SK-N-SH (cell line): ENCODE measurements at regions not wholly inside any gene's neighbourhood (a gene's known extent, or its start where the extent isn't known, plus 50 kb on each side); places are given as distances from the start of the nearest gene placed in this dataset.

Experiments
- CTCF ChIA-PET: fragments of 300-600, 350-600 bp; formaldehyde crosslinking; extraction: SDS; loops from one replicate; lab custom pipeline; 2021; lab: Yijun Ruan, JAX
- POLR2A ChIA-PET: fragments of 350-600 bp; sonication (Branson Sonifier 250); formaldehyde crosslinking; extraction: SDS; loops from one replicate; lab custom pipeline; 2020; ENCODE audit warnings: antibody characterized with exemption, inconsistent platforms; lab: Yijun Ruan, JAX
- DNase-seq: peaks from one replicate; pipeline ENCODE4 v3.0.0; 2012
- H2AFZ ChIP-seq: fragments of 200-600 bp; sonication (generic); 2 replicates; pipeline ENCODE4 v1.8.1; 2016; ENCODE audit warnings: antibody characterized with exemption, mild to moderate bottlenecking, low read depth
- H3F3A ChIP-seq: fragments of 200-600 bp; sonication (generic); replicated peaks from 2 replicates; pipeline ENCODE3; 2016; ENCODE audit warnings: antibody characterized with exemption, mild to moderate bottlenecking; ENCODE audit not compliant: insufficient read depth
- H3K27ac ChIP-seq, 2 experiments: fragments of 200-500 bp in 1 of 2; fragments of 200-600 bp in 1 of 2; sonication (Bioruptor generic) in 1 of 2; sonication (generic), shearing (Covaris generic) in 1 of 2; 2 replicates each; pipeline versions ENCODE4 v1.5.1 to v1.6.1; 2014 to 2016; ENCODE audit warnings: low read depth in 2 of 2, inconsistent platforms in 1 of 2, low read length in 1 of 2, mild to moderate bottlenecking in 1 of 2, mixed read lengths in 1 of 2
- H3K27me3 ChIP-seq: fragments of 200-600 bp; sonication (generic), shearing (Covaris generic); 2 replicates; pipeline ENCODE4 v1.6.1; 2016; ENCODE audit warnings: mixed run types; ENCODE audit not compliant: insufficient read depth
- H3K36me3 ChIP-seq, 2 experiments: fragments of 200-500 bp in 1 of 2; fragments of 200-600 bp in 1 of 2; sonication (Bioruptor generic) in 1 of 2; sonication (generic) in 1 of 2; replicated peaks in 1 of 2; 2 replicates each; pipeline versions ENCODE3 to v1.5.1; 2014 to 2016; ENCODE audit warnings: low read length in 1 of 2, mild to moderate bottlenecking in 1 of 2; ENCODE audit not compliant: insufficient read depth in 2 of 2, control insufficient read depth in 1 of 2
- H3K4me1 ChIP-seq, 2 experiments: fragments of 200-500 bp in 1 of 2; fragments of 200-600 bp in 1 of 2; sonication (Bioruptor generic) in 1 of 2; sonication (generic), shearing (Covaris generic) in 1 of 2; 2 replicates each; pipeline versions ENCODE4 v1.5.1 to v1.6.1; 2014 to 2016; ENCODE audit warnings: low read depth in 1 of 2, low read length in 1 of 2, mixed run types in 1 of 2; ENCODE audit not compliant: insufficient read depth in 2 of 2, control insufficient read depth in 1 of 2
- H3K4me2 ChIP-seq: fragments of 200-600 bp; sonication (generic), shearing (Covaris generic); 2 replicates; pipeline ENCODE4 v1.6.1; 2017; ENCODE audit warnings: mixed run types
- H3K4me3 ChIP-seq, 2 experiments: fragments of 200-500 bp in 1 of 2; fragments of 200-600 bp in 1 of 2; sonication (Bioruptor generic) in 1 of 2; sonication (generic), shearing (Covaris generic) in 1 of 2; 2 replicates each; pipeline versions ENCODE4 v1.5.1 to v1.8.1; 2014 to 2016; ENCODE audit warnings: low read depth in 2 of 2, inconsistent platforms in 1 of 2, low read length in 1 of 2, mild to moderate bottlenecking in 1 of 2, mixed read lengths in 1 of 2, moderate library complexity in 1 of 2
- H3K79me2 ChIP-seq: fragments of 200-600 bp; sonication (generic); 2 replicates; pipeline ENCODE4 v1.8.1; 2017; ENCODE audit warnings: mild to moderate bottlenecking; ENCODE audit not compliant: insufficient read depth
- H3K9ac ChIP-seq: fragments of 200-600 bp; sonication (generic); 2 replicates; pipeline ENCODE4 v1.6.1; 2017; ENCODE audit warnings: mixed run types
- H3K9me2 ChIP-seq: fragments of 200-600 bp; sonication (generic); 2 replicates; pipeline ENCODE4 v1.6.1; 2017; ENCODE audit warnings: mixed run types
- H3K9me3 ChIP-seq: fragments of 200-600 bp; sonication (generic); 2 replicates; pipeline ENCODE4 v1.6.1; 2017; ENCODE audit warnings: mixed run types, mild to moderate bottlenecking, moderate library complexity
- H4K20me1 ChIP-seq: fragments of 200-600 bp; sonication (generic); 2 replicates; pipeline ENCODE4 v1.6.1; 2017; ENCODE audit warnings: mild to moderate bottlenecking, mixed run types; ENCODE audit not compliant: insufficient read depth
- CHD2 ChIP-seq: fragments of 150-350 bp; IDR thresholded peaks from 2 replicates; pipeline ENCODE4 v1.6.1; 2018; ENCODE audit warnings: low read length; ENCODE audit not compliant: partially characterized antibody
- EP300 ChIP-seq, 2 experiments: IDR thresholded peaks; 2 replicates each; pipeline versions ENCODE4 v1.4.0 to v1.6.1; 2012; ENCODE audit warnings: borderline replicate concordance in 1 of 2, low read depth in 1 of 2, low read length in 1 of 2
- EZH2phosphoT487 ChIP-seq: fragments of 200-600 bp; sonication (generic); IDR thresholded peaks from 2 replicates; pipeline ENCODE4 v1.6.1; 2017; ENCODE audit warnings: low read depth, mixed run types, mild to moderate bottlenecking, antibody characterized with exemption, moderate library complexity, borderline replicate concordance
- JUND ChIP-seq: IDR thresholded peaks from 2 replicates; pipeline ENCODE4 v1.4.0; 2012
- MAX ChIP-seq: IDR thresholded peaks from 2 replicates; pipeline ENCODE4 v1.4.0; 2012; ENCODE audit warnings: low read depth
- MEF2A ChIP-seq: IDR thresholded peaks from 2 replicates; pipeline ENCODE4 v1.4.0; 2012; ENCODE audit warnings: low read depth, borderline replicate concordance
- POLR2AphosphoS5 ChIP-seq: IDR thresholded peaks from 2 replicates; pipeline ENCODE4 v1.6.1; 2012; ENCODE audit warnings: low read depth, low read length
- RAD21 ChIP-seq: IDR thresholded peaks from 2 replicates; pipeline ENCODE4 v1.6.1; 2012; ENCODE audit warnings: mild to moderate bottlenecking, low read length
- RCOR1 ChIP-seq: fragments of 150-350 bp; IDR thresholded peaks from 2 replicates; pipeline ENCODE4 v1.6.1; 2017; ENCODE audit warnings: antibody characterized with exemption, low read length
- RFX5 ChIP-seq: IDR thresholded peaks from 2 replicates; pipeline ENCODE4 v1.6.1; 2012; ENCODE audit warnings: mild to moderate bottlenecking, improper control_type of control experiment, low read length
- SIN3A ChIP-seq: IDR thresholded peaks from 2 replicates; pipeline ENCODE4 v1.6.1; 2012; ENCODE audit warnings: low read depth, mild to moderate bottlenecking, low read length, moderate library complexity, borderline replicate concordance
- SMC3 ChIP-seq: IDR thresholded peaks from 2 replicates; pipeline ENCODE4 v1.6.1; 2012; ENCODE audit warnings: low read depth, low read length, improper control_type of control experiment
- ZBTB33 ChIP-seq: IDR thresholded peaks from 2 replicates; pipeline ENCODE4 v1.4.0; 2012; ENCODE audit warnings: low read depth, borderline replicate concordance
- TF ChIP-seq, protein P1 (sequence below): fragments of 150-350 bp; IDR thresholded peaks from 2 replicates; pipeline ENCODE4 v1.6.1; 2016; ENCODE audit warnings: mild to moderate bottlenecking, low read depth, low read length
- TF ChIP-seq, protein P2 (sequence below): fragments of 200-600 bp; sonication (generic); IDR thresholded peaks from 2 replicates; pipeline ENCODE4 v1.6.1; 2017; ENCODE audit warnings: antibody characterized with exemption, mild to moderate bottlenecking, moderate library complexity

DNA sequence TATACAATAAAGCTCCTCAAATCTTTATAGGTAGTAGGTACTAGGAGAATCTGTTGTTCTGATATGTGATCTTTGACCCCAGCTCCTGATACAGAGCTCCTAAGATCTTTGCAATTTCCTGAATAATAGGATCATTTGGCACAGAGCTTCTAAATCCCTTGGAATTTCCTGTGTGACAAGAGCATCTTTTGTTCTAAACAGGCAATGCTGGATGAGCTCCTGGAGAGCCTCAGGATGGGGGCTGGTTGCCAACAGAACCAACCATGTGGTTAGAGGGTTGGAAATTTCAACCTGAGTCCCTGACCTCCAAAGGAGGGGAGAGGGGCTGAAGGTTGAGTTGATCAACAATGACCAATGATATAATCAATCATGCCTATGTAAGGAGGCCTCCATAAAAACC, 629.0 kb downstream of the CCSER2 start:
- H3F3A ChIP-seq, result no peaks in the 10 kb centered on the region
- no peak overlapping the region for H3K4me2 ChIP-seq
- no peak overlapping the region for H3K4me3 ChIP-seq
- H2AFZ ChIP-seq, result no peak overlapping the region
- no peaks in the 10 kb centered on the region for H3K9me3 ChIP-seq
- H3K27ac ChIP-seq, result no peak overlapping the region
- no peak for DNase-seq
- H3K79me2 ChIP-seq, result no peaks in the 10 kb centered on the region
- H3K36me3 ChIP-seq, result no peaks in the 10 kb centered on the region
- no peaks in the 10 kb centered on the region for H3K27me3 ChIP-seq
- POLR2A ChIA-PET, result no interaction called here
- no peak overlapping the region for H3K9ac ChIP-seq
- no peaks in the 10 kb centered on the region for H4K20me1 ChIP-seq
- H3K9me2 ChIP-seq, result no peaks in the 10 kb centered on the region
- TF ChIP-seq RFX5, result no peak
- no peak for TF ChIP-seq SIN3A
- TF ChIP-seq, protein P1, sequence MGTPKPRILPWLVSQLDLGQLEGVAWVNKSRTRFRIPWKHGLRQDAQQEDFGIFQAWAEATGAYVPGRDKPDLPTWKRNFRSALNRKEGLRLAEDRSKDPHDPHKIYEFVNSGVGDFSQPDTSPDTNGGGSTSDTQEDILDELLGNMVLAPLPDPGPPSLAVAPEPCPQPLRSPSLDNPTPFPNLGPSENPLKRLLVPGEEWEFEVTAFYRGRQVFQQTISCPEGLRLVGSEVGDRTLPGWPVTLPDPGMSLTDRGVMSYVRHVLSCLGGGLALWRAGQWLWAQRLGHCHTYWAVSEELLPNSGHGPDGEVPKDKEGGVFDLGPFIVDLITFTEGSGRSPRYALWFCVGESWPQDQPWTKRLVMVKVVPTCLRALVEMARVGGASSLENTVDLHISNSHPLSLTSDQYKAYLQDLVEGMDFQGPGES, result no peak
- no peak for TF ChIP-seq MEF2A
- TF ChIP-seq POLR2AphosphoS5, result no peak
- TF ChIP-seq RCOR1, result no peak
- TF ChIP-seq, protein P2, sequence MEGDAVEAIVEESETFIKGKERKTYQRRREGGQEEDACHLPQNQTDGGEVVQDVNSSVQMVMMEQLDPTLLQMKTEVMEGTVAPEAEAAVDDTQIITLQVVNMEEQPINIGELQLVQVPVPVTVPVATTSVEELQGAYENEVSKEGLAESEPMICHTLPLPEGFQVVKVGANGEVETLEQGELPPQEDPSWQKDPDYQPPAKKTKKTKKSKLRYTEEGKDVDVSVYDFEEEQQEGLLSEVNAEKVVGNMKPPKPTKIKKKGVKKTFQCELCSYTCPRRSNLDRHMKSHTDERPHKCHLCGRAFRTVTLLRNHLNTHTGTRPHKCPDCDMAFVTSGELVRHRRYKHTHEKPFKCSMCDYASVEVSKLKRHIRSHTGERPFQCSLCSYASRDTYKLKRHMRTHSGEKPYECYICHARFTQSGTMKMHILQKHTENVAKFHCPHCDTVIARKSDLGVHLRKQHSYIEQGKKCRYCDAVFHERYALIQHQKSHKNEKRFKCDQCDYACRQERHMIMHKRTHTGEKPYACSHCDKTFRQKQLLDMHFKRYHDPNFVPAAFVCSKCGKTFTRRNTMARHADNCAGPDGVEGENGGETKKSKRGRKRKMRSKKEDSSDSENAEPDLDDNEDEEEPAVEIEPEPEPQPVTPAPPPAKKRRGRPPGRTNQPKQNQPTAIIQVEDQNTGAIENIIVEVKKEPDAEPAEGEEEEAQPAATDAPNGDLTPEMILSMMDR, result no peak
- no peak for TF ChIP-seq MAX
- no peak for TF ChIP-seq RAD21
- TF ChIP-seq ZBTB33, result no peak
- TF ChIP-seq EZH2phosphoT487, result no peak
- no peak for TF ChIP-seq JUND
- no peak for TF ChIP-seq EP300 (IDR thresholded peaks at IDR 0.05; ENCODE audit: borderline replicate concordance in 1 of 2, low read depth in 1 of 2, low read length in 1 of 2)
- no peak for TF ChIP-seq CHD2
- TF ChIP-seq SMC3, result no peak
- TF ChIP-seq, all 33 proteins: peak for 0
- CTCF ChIA-PET, result no interaction called here
- H3K4me1 ChIP-seq, result no peaks in the 10 kb centered on the region
